Thymus (tissue), 11 donors: ENCODE measurements at regions not wholly inside any gene's neighbourhood (a gene's known extent, or its start where the extent isn't known, plus 50 kb on each side); places are given as distances from the start of the nearest gene placed in this dataset.

Experiments
- DNase-seq, 9 donors: peaks; one replicate each; pipeline ENCODE4 v3.0.0-alpha.2; 2013; ENCODE audit warnings: low spot score in 9 of 9, low read depth in 6 of 9, missing footprints in 1 of 9
- H3K27ac ChIP-seq, 2 donors: one replicate each; pipeline ENCODE4 v1.5.1; 2013; ENCODE audit warnings: control low read depth in 1 of 2, low read depth in 1 of 2, low read length in 1 of 2, mild to moderate bottlenecking in 1 of 2, moderate library complexity in 1 of 2
- H3K27me3 ChIP-seq, 2 donors: one replicate each; pipeline ENCODE4 v1.5.1; 2013; ENCODE audit warnings: low read length in 1 of 2; ENCODE audit not compliant: control insufficient read depth in 2 of 2, insufficient read depth in 1 of 2
- H3K36me3 ChIP-seq, 2 donors: one replicate each; pipeline ENCODE4 v1.5.1; 2013; ENCODE audit warnings: low read length in 1 of 2, mild to moderate bottlenecking in 1 of 2, moderate library complexity in 1 of 2; ENCODE audit not compliant: control insufficient read depth in 2 of 2, insufficient read depth in 2 of 2
- H3K4me1 ChIP-seq, 2 donors: one replicate each; pipeline ENCODE4 v1.5.1; 2013; ENCODE audit warnings: low read length in 2 of 2; ENCODE audit not compliant: control insufficient read depth in 2 of 2, insufficient read depth in 2 of 2
- H3K4me3 ChIP-seq, 2 donors: one replicate each; pipeline ENCODE4 v1.5.1; 2013; ENCODE audit warnings: low read length in 2 of 2, control low read depth in 1 of 2, mild to moderate bottlenecking in 1 of 2
- H3K9me3 ChIP-seq, 2 donors: one replicate each; pipeline ENCODE4 v1.5.1; 2013; ENCODE audit warnings: low read length in 1 of 2, mild to moderate bottlenecking in 1 of 2; ENCODE audit not compliant: control insufficient read depth in 2 of 2, insufficient read depth in 1 of 2
- WGBS: extraction: QIAGEN DNeasy Blood & Tissue Kit; methylation state at CpG from one replicate; pipeline ENCODE4 v1.1.7; 2013; 5-methylcytosine and 5-hydroxymethylcytosine counted together
- donor health status: healthy.

DNA sequence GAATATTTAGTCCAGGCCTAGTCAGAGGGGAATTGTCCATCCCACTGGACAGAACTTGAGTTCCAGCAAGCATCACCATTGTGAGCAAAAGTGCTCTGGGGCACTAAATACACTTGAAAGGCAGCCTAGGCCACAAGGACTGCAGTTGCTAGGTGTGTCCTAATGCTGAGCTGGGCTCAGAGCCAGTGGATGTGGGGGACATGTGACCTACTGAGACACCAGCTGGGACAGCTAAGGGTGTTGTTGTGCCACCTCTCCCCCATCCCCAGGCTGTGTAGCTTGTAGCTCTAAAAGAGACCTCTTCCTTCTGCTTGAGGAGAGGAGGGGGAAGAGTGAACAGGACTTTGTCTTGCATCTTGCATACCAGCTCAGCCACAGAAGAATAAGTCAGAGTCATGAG is 120.9 kb downstream of the DTWD1 start:
- Histone ChIP-seq H3K27ac (no peak overlapping the region), H3K4me1 (no peaks in the 10 kb centered on the region), H3K27me3 (no peaks in the 10 kb centered on the region), H3K9me3 (no peaks in the 10 kb centered on the region), H3K36me3 (no peaks in the 10 kb centered on the region), H3K4me3 (no peak overlapping the region)
- DNase-seq = peak in 1 of 9 donors; percentile 7

DNA sequence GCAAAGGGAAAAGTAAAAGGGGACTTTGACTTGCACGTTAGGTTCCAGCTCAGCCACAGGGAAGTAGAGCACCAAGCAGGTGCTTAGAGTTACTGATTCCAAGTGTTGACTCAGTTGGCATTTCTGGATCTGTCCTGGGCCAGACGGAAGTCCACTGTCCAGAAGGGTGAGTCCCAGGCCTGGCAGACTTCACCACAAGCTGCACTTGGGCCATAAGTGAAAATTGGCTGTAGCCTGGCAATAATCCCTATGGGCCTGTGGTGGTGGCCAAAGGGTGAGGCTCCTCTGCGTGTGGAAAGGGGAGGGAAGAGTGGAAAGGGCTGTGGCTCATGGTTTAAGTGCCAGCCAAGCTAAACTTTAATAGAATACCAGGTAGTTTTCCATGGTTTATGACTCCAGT is 121.5 kb downstream of the DTWD1 start:
- DNase-seq = no peak
- Histone ChIP-seq H3K27ac (no peak overlapping the region), H3K4me3 (no peak overlapping the region), H3K27me3 (no peaks in the 10 kb centered on the region), H3K36me3 (no peaks in the 10 kb centered on the region), H3K9me3 (no peaks in the 10 kb centered on the region), H3K4me1 (no peaks in the 10 kb centered on the region)
- 96% methylated on average over 3 of the region's 3 CpGs for WGBS

DNA sequence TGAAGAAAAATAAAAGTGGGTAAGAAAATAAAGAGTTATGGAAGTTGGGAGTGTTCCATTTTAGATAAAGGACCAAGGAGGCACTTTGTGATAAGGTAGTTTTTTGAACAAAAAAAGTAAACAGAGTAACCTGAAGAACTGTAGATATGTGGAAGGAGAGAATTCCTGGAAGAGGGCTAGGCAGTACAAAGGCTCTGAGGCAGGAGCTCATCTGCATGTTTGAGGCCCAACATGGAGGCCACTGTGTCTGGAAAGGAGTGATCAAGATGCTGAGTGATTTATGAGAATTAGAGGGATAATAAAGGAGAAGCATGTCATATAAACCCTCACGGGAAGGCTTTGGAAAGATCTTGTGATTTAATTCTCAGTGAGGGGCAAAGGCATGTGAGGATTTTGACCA is 126.5 kb downstream of the DTWD1 start:
- Histone ChIP-seq H3K27ac (no peak overlapping the region), H3K4me1 (no peaks in the 10 kb centered on the region), H3K36me3 (no peaks in the 10 kb centered on the region), H3K4me3 (no peak overlapping the region), H3K27me3 (no peaks in the 10 kb centered on the region), H3K9me3 (no peaks in the 10 kb centered on the region)
- DNase-seq = no peak
- WGBS = 100% methylated on average over 1 of the region's 1 CpG

DNA sequence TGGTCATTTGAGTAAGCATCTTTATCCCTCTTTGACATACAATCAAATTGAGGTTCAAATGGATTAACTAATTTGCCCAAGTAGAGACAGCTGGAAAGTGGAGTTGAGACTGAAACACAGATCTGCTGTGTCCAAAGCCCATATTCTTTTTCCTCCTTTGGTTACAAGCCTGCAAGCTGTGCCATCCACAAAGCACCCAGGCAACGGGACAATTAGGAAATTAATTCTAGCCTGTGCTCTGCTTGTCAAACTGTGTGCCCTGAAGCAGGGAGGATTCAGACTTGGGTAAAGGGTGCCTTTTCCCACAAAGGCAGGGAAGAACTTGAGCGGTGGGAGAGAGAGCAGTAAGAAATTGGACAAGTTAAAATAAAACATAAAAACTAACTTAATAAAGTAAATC is 127.9 kb downstream of the DTWD1 start:
- DNase-seq = no peak
- Histone ChIP-seq H3K36me3 (no peaks in the 10 kb centered on the region), H3K4me3 (no peak overlapping the region), H3K27me3 (no peaks in the 10 kb centered on the region), H3K9me3 (no peaks in the 10 kb centered on the region), H3K4me1 (no peaks in the 10 kb centered on the region), H3K27ac (no peak overlapping the region)
- WGBS = 95% methylated on average over 2 of the region's 2 CpGs

DNA sequence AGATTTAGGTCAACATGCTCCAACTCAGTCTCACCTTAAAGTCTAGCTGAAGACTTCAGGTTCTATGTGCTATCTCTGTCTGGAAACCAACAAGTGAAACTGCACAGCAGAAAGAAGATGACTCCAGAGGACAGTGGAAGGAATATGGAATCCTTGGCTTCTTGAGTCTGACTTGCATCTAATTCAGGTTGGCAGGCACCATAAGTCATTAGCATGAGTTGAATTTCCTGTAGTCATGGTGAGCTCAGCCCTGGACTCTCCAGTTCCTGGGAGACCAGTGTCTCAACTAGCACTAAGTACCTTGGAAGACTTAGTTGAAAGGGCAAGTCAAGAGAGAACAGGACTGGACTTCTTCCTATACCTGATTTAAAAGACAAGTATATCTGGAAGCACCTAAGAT is 129.7 kb downstream of the DTWD1 start:
- no peaks in the 10 kb centered on the region for H3K9me3 ChIP-seq
- no peaks in the 10 kb centered on the region for H3K36me3 ChIP-seq
- no peaks in the 10 kb centered on the region for H3K27me3 ChIP-seq
- no peak overlapping the region for H3K27ac ChIP-seq
- no peak for DNase-seq
- no peak overlapping the region for H3K4me3 ChIP-seq
- no peaks in the 10 kb centered on the region for H3K4me1 ChIP-seq

DNA sequence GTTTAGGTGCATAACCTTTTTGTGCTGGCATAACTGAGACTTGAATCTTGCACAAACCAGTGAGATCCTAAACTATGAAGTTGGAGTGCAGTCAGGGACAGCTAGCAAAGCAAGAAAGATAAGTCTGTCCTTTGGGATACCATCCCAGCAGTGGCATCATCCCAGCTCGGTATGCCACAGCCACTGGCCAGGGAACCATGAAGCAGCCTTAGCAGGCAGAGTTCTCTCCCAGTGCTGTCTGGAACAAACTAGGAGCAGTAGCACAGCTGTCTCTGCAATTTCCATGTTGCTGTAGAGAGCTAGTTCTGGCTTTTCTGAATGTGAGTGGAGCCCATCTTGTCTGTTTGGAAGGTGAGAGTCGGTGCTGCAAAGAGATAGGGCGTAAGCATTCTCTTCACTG is 130.3 kb downstream of the DTWD1 start:
- Histone ChIP-seq H3K27me3 (no peaks in the 10 kb centered on the region), H3K4me1 (no peaks in the 10 kb centered on the region), H3K36me3 (no peaks in the 10 kb centered on the region), H3K4me3 (no peak overlapping the region), H3K27ac (no peak overlapping the region), H3K9me3 (no peaks in the 10 kb centered on the region)
- WGBS = 64% methylated on average over 3 of the region's 3 CpGs
- no peak for DNase-seq

DNA sequence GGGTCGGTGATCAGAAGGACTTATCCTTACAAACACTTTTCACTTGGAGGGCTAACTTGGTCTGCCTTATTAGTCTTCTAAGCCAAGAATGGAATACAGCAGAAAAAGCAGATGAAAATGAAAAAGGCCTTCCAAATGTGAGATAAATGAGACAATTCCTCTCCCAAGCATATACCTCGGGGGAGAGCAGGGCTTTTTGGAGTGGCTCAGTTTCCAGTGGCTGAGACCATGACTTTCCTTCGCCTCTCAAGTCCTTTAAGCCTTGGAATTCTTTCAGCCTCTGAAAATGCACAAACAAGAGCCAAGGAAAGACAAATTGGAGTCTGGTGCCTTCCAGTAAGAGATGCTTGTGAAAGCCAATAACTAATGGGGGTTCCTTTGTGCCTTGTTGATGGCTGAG is 130.9 kb downstream of the DTWD1 start:
- no peaks in the 10 kb centered on the region for H3K27me3 ChIP-seq
- no peaks in the 10 kb centered on the region for H3K4me1 ChIP-seq
- no peak overlapping the region for H3K27ac ChIP-seq
- H3K4me3 ChIP-seq = no peak overlapping the region
- DNase-seq = no peak
- H3K36me3 ChIP-seq = no peaks in the 10 kb centered on the region
- H3K9me3 ChIP-seq = no peaks in the 10 kb centered on the region
- 95% methylated on average over 3 of the region's 3 CpGs for WGBS

DNA sequence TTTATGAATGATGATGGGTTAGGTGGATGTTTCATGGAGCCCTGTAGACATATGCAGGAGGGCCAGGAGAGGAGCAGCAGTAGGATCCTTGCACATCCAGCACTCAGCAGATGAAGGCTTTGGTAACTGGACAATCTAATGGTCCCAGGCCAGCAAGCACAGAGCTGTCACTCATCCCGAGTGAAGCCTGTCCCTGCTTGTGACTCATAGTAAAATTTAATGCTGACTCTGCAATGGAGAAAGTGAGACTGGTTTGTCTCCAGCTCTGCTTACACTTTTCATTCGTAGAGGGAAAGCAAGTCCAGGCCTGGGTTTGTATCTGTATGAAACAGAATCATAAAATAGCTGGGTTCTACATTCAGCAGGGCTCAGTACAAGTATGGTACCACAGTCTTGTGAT is 131.7 kb downstream of the DTWD1 start:
- Histone ChIP-seq H3K4me3 (no peak overlapping the region), H3K27me3 (no peaks in the 10 kb centered on the region), H3K9me3 (no peaks in the 10 kb centered on the region), H3K36me3 (no peaks in the 10 kb centered on the region), H3K4me1 (no peaks in the 10 kb centered on the region), H3K27ac (no peak overlapping the region)
- WGBS = 93% methylated on average over 2 of the region's 2 CpGs
- DNase-seq = no peak

DNA sequence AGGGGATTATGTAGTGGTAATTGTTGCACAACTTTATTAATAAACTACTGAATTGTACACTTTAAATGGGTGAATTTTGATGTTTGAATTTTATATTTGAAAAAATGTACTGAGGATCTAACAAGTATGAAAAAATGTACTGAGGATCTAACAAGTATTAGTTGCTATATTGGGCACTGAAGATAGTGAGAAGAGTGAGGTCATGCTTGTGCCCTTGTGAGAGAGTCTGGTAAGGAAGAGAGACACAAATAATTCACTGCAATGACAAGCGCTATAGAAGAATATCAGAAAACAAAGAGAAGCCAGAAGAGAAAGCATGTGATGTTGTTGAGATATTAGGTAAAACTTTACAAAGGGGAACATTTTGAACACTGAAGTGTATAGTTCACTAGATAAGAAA is 137.6 kb downstream of the DTWD1 start:
- no peak overlapping the region for H3K4me3 ChIP-seq
- H3K4me1 ChIP-seq = no peaks in the 10 kb centered on the region
- no peak overlapping the region for H3K27ac ChIP-seq
- no peak for DNase-seq
- no peaks in the 10 kb centered on the region for H3K9me3 ChIP-seq
- 98% methylated on average over 1 of the region's 1 CpG for WGBS
- no peaks in the 10 kb centered on the region for H3K36me3 ChIP-seq
- no peaks in the 10 kb centered on the region for H3K27me3 ChIP-seq

DNA sequence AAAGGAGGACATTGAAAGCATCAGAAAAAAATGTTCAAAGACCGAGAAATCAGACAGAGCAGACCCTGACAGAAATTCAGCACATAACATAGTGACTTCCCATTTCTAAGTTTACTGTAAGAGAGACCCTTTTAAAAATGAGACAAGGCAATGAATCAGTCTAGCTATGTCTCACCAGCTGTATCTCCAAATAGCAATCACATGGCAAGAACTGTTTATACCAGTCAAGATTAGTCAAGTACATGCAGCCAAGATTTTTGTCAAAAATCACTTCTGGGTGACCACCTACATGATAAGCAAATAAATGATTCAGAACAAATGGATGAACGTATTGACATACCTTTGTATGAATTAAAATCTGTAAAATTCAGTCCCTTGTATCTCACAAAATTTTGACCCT is 138.0 kb downstream of the DTWD1 start:
- Histone ChIP-seq H3K9me3 (no peaks in the 10 kb centered on the region), H3K27ac (no peak overlapping the region), H3K36me3 (no peaks in the 10 kb centered on the region), H3K4me3 (no peak overlapping the region), H3K27me3 (no peaks in the 10 kb centered on the region), H3K4me1 (no peaks in the 10 kb centered on the region)
- WGBS = 93% methylated on average over 2 of the region's 2 CpGs
- DNase-seq = no peak
